ENCODE measurements at regions not wholly inside any gene's neighbourhood (a gene's known extent, or its start where the extent isn't known, plus 50 kb on each side); places are given as distances from the start of the nearest gene placed in this dataset.

- intact Hi-C loops (cut with DNase I) = no loop called here
- DNase-seq = no peak
- no peak overlapping the region for H3K9ac ChIP-seq (ENCODE audit: low read length in 3 of 3)
- H3K27ac ChIP-seq (ENCODE audit: low read depth in 2 of 2, low read length in 2 of 2) = no peak overlapping the region
- H3K4me1 ChIP-seq (ENCODE audit: control insufficient read depth in 2 of 3, insufficient read depth in 2 of 3, low read depth in 1 of 3, low read length in 3 of 3) = no peaks in the 10 kb centered on the region
- H3K36me3 ChIP-seq (ENCODE audit: control insufficient read depth in 2 of 3, insufficient read depth in 3 of 3, low read length in 3 of 3) = no peaks in the 10 kb centered on the region
- no peak for TF ChIP-seq CTCF (IDR thresholded peaks at IDR 0.05; ENCODE audit: borderline replicate concordance, extremely low read depth, insufficient read depth)
- no peaks in the 10 kb centered on the region for H3K27me3 ChIP-seq (ENCODE audit: control insufficient read depth, insufficient read depth, low read length)
- no peak for FAIRE-seq
- H3K9me3 ChIP-seq (ENCODE audit: control insufficient read depth in 2 of 3, insufficient read depth in 1 of 3, low read length in 3 of 3) = no peaks in the 10 kb centered on the region
- no peak overlapping the region for H3K4me3 ChIP-seq (ENCODE audit: low read length in 3 of 3)
These were observed 108.0 kb upstream of the TBC1D5 start for GRCh38 chr3:17850448-17850847.

- H3K4me3 ChIP-seq (ENCODE audit: low read length in 3 of 3) = no peak overlapping the region
- DNase-seq (no peak), FAIRE-seq (no peak)
- no peak overlapping the region for H3K27ac ChIP-seq (ENCODE audit: low read depth in 2 of 2, low read length in 2 of 2)
- no peak overlapping the region for H3K9ac ChIP-seq (ENCODE audit: low read length in 3 of 3)
- H3K27me3 ChIP-seq (ENCODE audit: control insufficient read depth, insufficient read depth, low read length) = no peaks in the 10 kb centered on the region
- H3K9me3 ChIP-seq (ENCODE audit: control insufficient read depth in 2 of 3, insufficient read depth in 1 of 3, low read length in 3 of 3) = no peaks in the 10 kb centered on the region
- intact Hi-C loops (cut with DNase I) = loop anchor here (10.0 kb wide), 1 partner anchor 413 kb away; no protein-coding TSS in a partner anchor
- no peaks in the 10 kb centered on the region for H3K4me1 ChIP-seq (ENCODE audit: control insufficient read depth in 2 of 3, insufficient read depth in 2 of 3, low read depth in 1 of 3, low read length in 3 of 3)
- H3K36me3 ChIP-seq (ENCODE audit: control insufficient read depth in 2 of 3, insufficient read depth in 3 of 3, low read length in 3 of 3) = no peaks in the 10 kb centered on the region
- TF ChIP-seq CTCF (IDR thresholded peaks at IDR 0.05; ENCODE audit: borderline replicate concordance, extremely low read depth, insufficient read depth) = no peak
These were observed 105.7 kb upstream of the TBC1D5 start for GRCh38 chr3:17848102-17848501.

GRCh38 chr3:17847156-17847555 is 104.7 kb upstream of the TBC1D5 start:
- no peak overlapping the region for H3K27ac ChIP-seq (ENCODE audit: low read depth in 2 of 2, low read length in 2 of 2)
- H3K4me1 ChIP-seq (ENCODE audit: control insufficient read depth in 2 of 3, insufficient read depth in 2 of 3, low read depth in 1 of 3, low read length in 3 of 3) = no peaks in the 10 kb centered on the region
- H3K9ac ChIP-seq (ENCODE audit: low read length in 3 of 3) = no peak overlapping the region
- no peaks in the 10 kb centered on the region for H3K9me3 ChIP-seq (ENCODE audit: control insufficient read depth in 2 of 3, insufficient read depth in 1 of 3, low read length in 3 of 3)
- FAIRE-seq (no peak), DNase-seq (no peak)
- intact Hi-C loops (cut with DNase I) = loop anchor here (10.0 kb wide), 1 partner anchor 412 kb away; no protein-coding TSS in a partner anchor
- no peaks in the 10 kb centered on the region for H3K27me3 ChIP-seq (ENCODE audit: control insufficient read depth, insufficient read depth, low read length)
- TF ChIP-seq CTCF (IDR thresholded peaks at IDR 0.05; ENCODE audit: borderline replicate concordance, extremely low read depth, insufficient read depth) = no peak
- no peak overlapping the region for H3K4me3 ChIP-seq (ENCODE audit: low read length in 3 of 3)
- H3K36me3 ChIP-seq (ENCODE audit: control insufficient read depth in 2 of 3, insufficient read depth in 3 of 3, low read length in 3 of 3) = no peaks in the 10 kb centered on the region

- H3K4me3 ChIP-seq (ENCODE audit: low read length in 3 of 3) = no peak overlapping the region
- H3K4me1 ChIP-seq (ENCODE audit: control insufficient read depth in 2 of 3, insufficient read depth in 2 of 3, low read depth in 1 of 3, low read length in 3 of 3) = no peaks in the 10 kb centered on the region
- H3K9ac ChIP-seq (ENCODE audit: low read length in 3 of 3) = no peak overlapping the region
- H3K27ac ChIP-seq (ENCODE audit: low read depth in 2 of 2, low read length in 2 of 2) = no peak overlapping the region
- H3K27me3 ChIP-seq (ENCODE audit: control insufficient read depth, insufficient read depth, low read length) = no peaks in the 10 kb centered on the region
- no peak for TF ChIP-seq CTCF (IDR thresholded peaks at IDR 0.05; ENCODE audit: borderline replicate concordance, extremely low read depth, insufficient read depth)
- intact Hi-C loops (cut with DNase I) = loop anchor here (10.0 kb wide), 1 partner anchor 412 kb away; no protein-coding TSS in a partner anchor
- DNase-seq (no peak), FAIRE-seq (no peak)
- no peaks in the 10 kb centered on the region for H3K36me3 ChIP-seq (ENCODE audit: control insufficient read depth in 2 of 3, insufficient read depth in 3 of 3, low read length in 3 of 3)
- H3K9me3 ChIP-seq (ENCODE audit: control insufficient read depth in 2 of 3, insufficient read depth in 1 of 3, low read length in 3 of 3) = no peaks in the 10 kb centered on the region
These were observed 104.0 kb upstream of the TBC1D5 start for GRCh38 chr3:17846466-17846865.

Measured in kidney (tissue), 13 donors.